ENCODE measurements at regions not wholly inside any gene's neighbourhood (a gene's known extent, or its start where the extent isn't known, plus 50 kb on each side); places are given as distances from the start of the nearest gene placed in this dataset.

- POLR2A ChIA-PET = no interaction called here
- no peak for DNase-seq (ENCODE audit: low read depth)
- TF ChIP-seq CTCF (IDR thresholded peaks at IDR 0.05; ENCODE audit: insufficient read depth, low read depth, low read length) = no peak
- H3K4me3 ChIP-seq (ENCODE audit: low read depth, low read length) = no peak overlapping the region
- no peaks in the 10 kb centered on the region for H3K36me3 ChIP-seq (ENCODE audit: control insufficient read depth, insufficient read depth, low read length)
- no peaks in the 10 kb centered on the region for H3K27me3 ChIP-seq (ENCODE audit: control insufficient read depth, insufficient read depth, low read length)
- CTCF ChIA-PET = no interaction called here
Observed at GRCh38 chr2:4085186-4085585, 381.8 kb downstream of the DCDC2C start.

GRCh38 chr2:4090668-4091630 is 387.6 kb downstream of the DCDC2C start:
- Histone ChIP-seq H3K36me3 (ENCODE audit: control insufficient read depth, insufficient read depth, low read length) (no peaks in the 10 kb centered on the region), H3K4me3 (ENCODE audit: low read depth, low read length) (no peak overlapping the region), H3K27me3 (ENCODE audit: control insufficient read depth, insufficient read depth, low read length) (no peaks in the 10 kb centered on the region)
- no peak for TF ChIP-seq CTCF (IDR thresholded peaks at IDR 0.05; ENCODE audit: insufficient read depth, low read depth, low read length)
- no peak for DNase-seq (ENCODE audit: low read depth)
- ChIA-PET POLR2A (no interaction called here), CTCF (no interaction called here)

- no peak for TF ChIP-seq CTCF (IDR thresholded peaks at IDR 0.05; ENCODE audit: insufficient read depth, low read depth, low read length)
- CTCF ChIA-PET = no interaction called here
Observed at GRCh38 chr2:4091869-4092268, 388.5 kb downstream of the DCDC2C start.

GRCh38 chr2:4094743-4095142 is 391.4 kb downstream of the DCDC2C start:
- no peaks in the 10 kb centered on the region for H3K27me3 ChIP-seq (ENCODE audit: control insufficient read depth, insufficient read depth, low read length)
- H3K4me3 ChIP-seq (ENCODE audit: low read depth, low read length) = no peak overlapping the region
- ChIA-PET CTCF (no interaction called here), POLR2A (no interaction called here)
- DNase-seq (ENCODE audit: low read depth) = no peak
- no peak for TF ChIP-seq CTCF (IDR thresholded peaks at IDR 0.05; ENCODE audit: insufficient read depth, low read depth, low read length)
- no peaks in the 10 kb centered on the region for H3K36me3 ChIP-seq (ENCODE audit: control insufficient read depth, insufficient read depth, low read length)

More at GRCh38 chr2:4091869-4092268, 388.5 kb downstream of the DCDC2C start:
- no peak for DNase-seq (ENCODE audit: low read depth)
- POLR2A ChIA-PET = no interaction called here
- no peak overlapping the region for H3K4me3 ChIP-seq (ENCODE audit: low read depth, low read length)
- H3K27me3 ChIP-seq (ENCODE audit: control insufficient read depth, insufficient read depth, low read length) = no peaks in the 10 kb centered on the region
- H3K36me3 ChIP-seq (ENCODE audit: control insufficient read depth, insufficient read depth, low read length) = no peaks in the 10 kb centered on the region

GRCh38 chr2:4096978-4097766 is 393.8 kb downstream of the DCDC2C start:
- ChIA-PET CTCF (no interaction called here), POLR2A (no interaction called here)
- TF ChIP-seq CTCF (IDR thresholded peaks at IDR 0.05; ENCODE audit: insufficient read depth, low read depth, low read length) = no peak

More at GRCh38 chr2:4096978-4097766, 393.8 kb downstream of the DCDC2C start:
- no peak for DNase-seq (ENCODE audit: low read depth)
- H3K36me3 ChIP-seq (ENCODE audit: control insufficient read depth, insufficient read depth, low read length) = no peaks in the 10 kb centered on the region
- no peak overlapping the region for H3K4me3 ChIP-seq (ENCODE audit: low read depth, low read length)
- H3K27me3 ChIP-seq (ENCODE audit: control insufficient read depth, insufficient read depth, low read length) = no peaks in the 10 kb centered on the region

All from BJ (cell line).